HG02588 (cell line): ENCODE measurements at regions not wholly inside any gene's neighbourhood (a gene's known extent, or its start where the extent isn't known, plus 50 kb on each side); places are given as distances from the start of the nearest gene placed in this dataset.

ENCODE experiments used
- ATAC-seq: cut with Tn5 transposase; IDR thresholded peaks from one replicate; pipeline ENCODE4 v1.9.1; 2021; ENCODE audit warnings: mild to moderate bottlenecking, moderate library complexity; ENCODE audit not compliant: unreplicated experiment

DNA sequence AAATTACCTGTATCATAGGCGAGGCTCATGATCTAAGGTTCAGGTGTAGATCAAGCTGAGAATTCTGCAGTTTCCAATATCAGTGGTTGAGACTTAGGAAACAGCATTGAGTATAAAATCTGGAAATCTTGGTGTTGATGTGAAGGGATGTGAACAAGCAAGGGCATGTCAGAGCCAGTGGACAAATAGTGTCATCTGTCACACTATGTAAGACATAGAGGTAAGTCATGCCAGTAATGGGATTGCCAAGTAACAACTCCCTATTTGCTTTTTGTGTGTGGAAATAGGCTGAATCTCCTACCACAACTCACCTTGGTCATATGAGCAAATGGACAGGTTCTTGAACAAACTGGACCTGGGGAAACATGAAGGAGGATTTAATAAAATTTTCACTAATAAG is 334.5 kb upstream of the EMCN start:
- ATAC-seq: no peak

DNA sequence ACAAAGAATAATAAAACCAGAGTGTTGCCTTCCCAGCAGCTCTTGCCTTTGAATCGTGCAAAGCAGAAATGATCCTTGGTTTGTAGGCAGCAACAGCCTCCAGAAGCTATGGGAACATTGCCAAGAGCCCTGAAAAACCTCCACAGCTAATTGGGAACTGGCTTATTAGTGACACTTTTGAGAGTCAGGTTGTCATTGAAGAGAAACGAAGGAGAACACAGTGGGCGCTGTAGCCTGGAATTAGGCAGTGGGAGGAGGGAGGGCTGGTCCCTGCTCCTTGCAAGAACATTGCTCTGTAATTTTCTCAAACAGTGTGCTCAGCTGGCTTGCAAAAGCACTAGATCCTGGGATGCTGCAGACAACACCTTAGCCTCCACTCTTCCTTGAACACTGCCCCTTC is 331.5 kb upstream of the EMCN start:
- ATAC-seq: no peak

DNA sequence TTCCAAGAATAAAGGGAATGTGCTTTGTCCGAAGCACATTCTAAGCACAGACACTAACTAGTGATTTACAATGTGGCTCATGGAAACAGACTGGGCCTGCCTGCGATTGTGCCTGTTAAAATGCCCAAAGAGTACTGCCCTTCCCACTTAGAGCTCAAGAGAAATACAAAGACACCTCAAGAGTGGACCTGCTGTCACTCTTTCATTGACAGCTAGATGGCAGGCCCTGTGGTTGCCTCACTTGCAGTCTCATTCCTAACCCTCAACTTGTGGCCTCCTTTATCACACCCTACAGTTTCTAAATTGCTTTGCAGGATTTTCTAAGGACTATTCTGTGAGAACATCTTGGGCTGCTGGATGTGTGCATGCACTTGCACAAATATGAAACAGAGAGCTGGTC is 331.0 kb upstream of the EMCN start:
- ATAC-seq: peak; percentile 74

DNA sequence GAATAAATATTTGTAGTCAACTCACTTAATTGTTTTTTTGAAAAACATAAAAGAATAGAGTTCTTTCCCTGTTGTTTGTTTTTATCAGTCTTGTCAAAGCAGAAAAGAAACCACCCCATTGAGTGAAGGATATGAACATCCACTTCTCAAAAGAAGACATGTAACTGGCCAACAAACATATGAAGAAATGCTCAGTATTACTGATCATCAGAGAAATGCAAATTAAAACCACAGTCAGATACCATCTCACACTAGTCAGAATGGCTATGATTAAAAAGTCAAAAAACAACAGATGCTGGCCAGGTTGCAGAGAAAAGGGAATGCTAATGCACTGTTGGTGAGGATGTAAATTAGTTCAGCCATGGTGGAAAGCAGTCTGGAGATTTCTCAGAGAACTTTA is 326.1 kb upstream of the EMCN start:
- ATAC-seq: peak; percentile 58

DNA sequence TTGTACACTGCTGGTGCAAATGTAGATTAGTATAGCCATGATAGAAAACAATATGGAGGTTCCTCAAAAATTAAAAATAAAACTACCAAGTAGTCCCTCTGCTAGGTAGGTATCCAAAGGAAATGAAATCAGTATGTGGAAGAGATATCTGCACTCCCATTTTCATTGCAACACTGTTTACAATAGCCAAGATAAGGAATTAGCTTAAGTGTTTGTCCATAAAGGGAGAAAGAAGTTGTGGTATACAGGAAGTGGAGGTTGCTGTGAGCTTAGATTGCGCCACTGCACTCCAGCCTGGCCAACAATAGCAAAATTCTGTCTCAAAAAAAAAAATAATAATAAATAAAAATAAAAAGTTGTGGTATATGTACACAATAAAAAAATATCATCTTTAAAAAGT is 325.0 kb upstream of the EMCN start:
- no peak for ATAC-seq

DNA sequence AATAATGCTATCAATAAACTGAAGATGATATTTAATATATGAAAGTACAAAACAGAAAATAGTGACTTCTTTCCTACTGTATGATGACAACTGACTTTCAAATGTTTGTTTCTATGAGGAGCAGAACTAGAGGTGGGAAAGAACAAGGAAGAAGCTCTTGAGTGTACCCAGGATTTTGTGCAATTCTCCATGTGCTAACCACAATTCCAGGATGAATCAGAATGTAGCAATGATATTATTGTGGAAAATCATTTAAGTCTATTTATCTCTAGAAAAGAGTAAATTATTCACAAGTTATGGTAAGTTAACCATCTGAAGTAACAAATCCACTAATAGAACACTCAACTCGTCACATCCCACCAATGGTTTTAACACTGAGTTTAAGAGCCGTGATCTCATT is 324.1 kb upstream of the EMCN start:
- no peak for ATAC-seq

DNA sequence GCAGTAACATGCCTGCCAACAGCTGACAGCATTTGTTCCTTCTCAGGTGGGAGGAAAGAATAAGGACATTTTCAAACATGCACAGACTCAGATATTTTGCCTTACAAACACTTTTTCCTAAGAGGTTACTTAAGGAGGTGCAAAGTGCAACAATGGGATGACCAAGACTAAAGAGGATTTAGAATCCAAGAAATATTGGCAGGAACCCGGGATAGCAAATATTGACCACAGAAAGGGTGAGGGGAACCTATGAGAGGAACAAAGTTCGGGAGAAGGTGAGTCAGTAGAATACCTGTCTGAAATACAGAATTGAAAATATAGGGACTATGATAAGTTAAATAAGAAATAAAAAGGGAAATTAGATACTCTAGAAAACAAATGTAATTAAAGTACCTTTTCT is 321.9 kb upstream of the EMCN start:
- ATAC-seq: no peak

DNA sequence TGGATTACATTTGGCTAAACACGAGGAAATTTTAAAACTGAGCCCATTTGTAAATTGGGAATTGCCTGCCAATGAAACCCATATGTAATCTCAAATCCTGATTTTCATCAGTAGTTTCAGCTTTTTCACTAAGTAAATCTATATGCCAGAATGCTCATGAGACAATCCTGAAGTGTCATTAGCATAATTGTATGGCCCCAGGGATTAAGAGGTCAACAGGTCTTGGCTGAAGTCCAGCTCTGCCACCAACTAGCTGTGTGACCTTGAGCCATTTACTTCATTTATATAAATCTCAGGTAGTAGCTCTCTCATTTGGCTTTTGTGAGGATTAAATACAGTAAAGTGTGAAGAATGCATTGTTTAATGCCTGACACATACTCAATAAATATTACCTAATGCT is 320.5 kb upstream of the EMCN start:
- no peak for ATAC-seq

DNA sequence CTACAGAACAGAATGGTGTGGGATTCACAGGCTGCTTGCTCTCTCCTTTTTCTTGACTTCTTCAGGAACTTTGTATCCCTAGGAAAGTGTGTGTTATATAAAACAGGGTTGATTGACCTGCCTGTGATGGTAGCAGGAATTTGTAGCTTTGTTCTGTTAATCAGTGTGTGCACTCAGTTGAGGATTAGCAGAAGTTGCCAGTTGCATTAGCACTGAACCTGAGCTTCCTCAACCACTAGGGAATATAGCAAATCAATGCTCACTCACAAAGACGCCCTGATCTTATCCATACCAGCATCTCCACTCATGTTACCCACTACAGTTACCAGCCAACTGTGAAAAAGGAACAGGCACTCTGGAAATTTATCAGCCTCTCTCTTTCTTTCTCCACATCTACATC is 319.1 kb upstream of the EMCN start:
- no peak for ATAC-seq

DNA sequence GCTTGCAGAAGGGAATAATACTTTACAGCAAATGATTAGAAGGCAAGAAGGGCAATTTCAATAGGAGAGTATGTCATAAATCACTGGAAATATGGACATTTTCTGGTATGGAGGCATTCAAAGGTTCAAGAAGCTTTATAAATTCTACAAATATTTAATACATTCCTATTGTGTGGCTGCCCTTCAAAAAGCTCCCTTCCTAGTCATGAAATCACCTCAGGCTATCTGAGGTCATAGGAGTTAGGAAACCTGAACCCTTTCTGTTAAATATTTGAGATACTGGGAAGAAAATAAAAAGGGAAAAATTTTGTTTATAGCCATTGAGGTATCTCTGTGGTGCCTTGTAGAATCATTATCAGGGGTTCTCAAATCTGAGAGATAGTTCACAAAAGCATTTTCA is 316.8 kb upstream of the EMCN start:
- no peak for ATAC-seq

DNA sequence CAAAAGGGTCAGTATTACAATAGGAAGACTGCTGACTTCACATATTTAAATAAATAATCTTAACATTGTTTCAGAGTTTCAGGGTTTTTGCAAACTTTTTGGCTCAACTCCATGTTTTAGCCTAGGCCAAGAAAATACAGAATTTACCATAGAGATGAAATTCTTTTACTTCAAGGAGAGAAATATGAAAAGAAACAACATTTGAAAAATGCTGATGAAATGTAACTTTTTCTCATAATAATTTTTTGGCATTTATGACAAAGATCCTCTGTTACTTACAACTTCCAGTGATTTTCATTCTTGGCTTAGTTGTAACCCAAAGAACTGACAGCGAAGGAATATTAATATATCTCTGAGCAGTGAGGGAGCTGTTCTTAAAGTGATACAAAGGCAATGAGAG is 316.1 kb upstream of the EMCN start:
- no peak for ATAC-seq

DNA sequence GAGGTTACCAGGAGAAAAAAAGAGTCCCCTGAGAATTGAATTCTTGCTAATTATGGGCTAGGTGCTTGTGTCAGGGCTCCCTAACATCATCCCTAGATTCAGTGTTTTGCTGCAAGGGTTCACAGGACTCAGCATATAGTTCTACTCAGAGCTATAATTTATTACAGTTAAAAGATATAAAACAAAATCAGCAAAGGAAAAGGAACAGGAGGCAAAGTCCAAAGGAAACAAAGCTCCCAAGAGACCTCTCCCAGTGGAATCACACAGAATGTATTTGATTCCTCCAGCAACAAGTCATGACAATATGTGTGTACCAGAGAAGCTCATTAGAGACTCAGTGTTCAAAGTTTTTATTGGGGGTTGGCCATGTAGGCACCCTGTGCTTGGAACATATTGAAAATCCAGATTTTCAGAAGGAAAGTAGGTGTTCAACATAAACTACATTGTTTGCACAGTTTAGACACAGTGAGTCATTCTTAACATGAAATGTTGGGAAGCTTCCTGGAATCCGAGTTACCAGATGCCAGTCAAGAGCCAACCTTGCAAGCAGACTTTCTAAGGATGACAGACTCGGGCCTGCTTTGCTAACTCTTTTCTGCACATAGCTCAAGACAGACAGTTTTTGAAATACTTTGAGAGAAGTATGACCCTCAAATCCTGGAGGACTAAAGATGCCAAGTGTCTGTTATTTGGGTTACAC is 311.3 kb upstream of the EMCN start:
- ATAC-seq: no peak

DNA sequence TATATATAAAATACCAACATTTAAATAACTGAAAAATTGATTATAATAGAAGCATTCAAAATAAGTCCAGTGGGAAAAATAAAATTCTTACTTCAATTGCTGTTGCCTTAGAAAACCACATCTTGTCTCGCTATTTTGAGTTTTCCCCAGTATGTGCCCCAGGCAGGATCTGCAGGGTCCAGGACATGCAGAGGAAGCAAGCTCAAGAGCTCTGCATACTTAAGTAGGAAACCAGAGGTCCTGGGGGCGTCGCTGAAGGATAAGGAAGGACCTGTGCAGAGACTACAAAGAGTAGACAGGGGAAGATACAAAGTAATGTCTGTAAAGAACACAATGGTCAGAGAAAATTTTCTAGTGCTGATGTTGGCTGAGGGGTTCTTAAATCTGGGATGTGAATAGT is 310.5 kb upstream of the EMCN start:
- ATAC-seq: no peak

DNA sequence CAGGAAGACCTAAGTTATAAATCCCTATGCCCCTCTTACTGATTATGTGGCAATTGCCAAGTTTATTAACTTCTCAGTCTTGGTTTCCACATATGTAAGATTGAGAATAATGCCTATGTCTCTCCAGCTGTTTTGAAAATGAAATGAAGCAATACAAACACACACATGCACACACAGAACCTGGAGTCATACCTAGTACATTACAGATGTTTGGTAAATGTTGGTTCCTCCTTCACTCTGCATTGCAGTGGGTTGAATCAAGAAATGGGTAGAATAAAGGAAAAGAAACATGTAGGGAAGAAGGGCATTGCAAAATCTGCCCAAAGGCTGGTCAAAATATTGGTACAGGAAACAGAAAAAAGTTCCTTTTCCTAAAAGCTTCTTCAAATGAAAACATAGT is 309.9 kb upstream of the EMCN start:
- no peak for ATAC-seq

DNA sequence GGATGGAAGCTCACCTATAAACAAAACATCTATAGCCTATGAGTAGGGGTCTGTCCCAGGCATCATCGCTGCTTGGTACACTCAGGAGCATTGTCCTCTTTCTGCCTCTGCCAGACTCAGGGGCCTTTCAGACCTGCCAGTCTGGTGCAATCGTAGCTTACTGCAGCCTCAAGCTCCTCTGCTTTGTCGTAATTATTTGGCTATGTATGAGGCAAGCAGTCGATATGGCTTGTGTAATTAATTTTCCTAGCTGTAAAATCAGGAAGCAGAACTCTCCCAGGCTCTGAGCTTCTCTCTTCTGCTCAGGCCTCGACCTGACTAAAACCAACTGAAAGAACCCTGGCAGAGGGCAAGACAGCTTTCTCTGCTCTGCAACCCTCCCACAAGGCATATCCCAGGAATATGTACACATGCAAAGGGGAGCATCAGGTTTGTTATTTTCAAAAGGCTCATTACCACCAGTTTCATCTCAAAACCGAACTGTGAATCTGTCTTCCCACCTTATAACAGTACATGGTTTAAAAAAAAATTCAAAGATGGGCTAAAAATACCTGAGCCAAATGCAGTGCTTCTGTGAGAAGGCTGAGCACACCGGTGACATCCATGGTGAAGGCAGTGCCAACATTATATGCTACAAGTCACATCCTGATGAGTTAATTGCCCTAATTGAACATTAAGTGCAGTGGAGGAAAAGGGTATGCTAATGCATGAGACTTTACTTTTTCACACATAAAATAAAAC is 309.2 kb upstream of the EMCN start:
- no peak for ATAC-seq

DNA sequence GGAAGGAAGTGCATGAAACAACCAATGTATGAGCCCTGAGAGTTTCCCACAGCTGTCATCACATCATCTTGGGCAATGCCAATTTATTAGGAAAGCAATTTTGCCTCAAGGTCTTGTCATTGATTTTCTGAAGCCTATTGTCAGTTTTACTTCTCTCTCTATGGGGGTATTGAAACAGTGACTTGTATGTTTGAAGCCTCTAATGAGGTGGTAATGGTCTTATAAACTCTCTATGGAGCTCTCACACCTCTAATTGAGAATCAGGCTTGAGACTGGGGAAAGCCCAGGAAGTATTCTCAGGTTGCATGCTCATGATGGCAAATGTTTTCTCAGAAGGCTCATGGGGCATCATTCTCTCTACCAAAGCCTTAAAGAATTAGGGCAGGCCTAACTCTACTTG is 308.2 kb upstream of the EMCN start:
- ATAC-seq: no peak

DNA sequence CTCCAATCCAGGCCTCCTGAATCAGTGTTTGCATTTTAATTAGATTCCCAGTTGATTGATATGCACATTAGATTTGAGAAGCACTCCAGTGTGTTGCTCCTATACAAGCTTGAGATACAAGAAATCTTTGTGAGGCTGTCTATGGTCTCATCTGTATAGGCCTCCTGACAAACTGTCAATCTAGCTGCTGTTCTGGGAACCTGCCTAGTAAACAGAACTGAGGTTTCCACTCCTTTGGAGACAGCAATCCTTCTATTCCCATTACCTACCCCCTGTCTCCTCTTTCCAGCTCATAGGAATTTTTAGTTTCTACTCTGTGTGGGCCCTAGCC is 306.1 kb upstream of the EMCN start:
- peak; percentile 5 for ATAC-seq

DNA sequence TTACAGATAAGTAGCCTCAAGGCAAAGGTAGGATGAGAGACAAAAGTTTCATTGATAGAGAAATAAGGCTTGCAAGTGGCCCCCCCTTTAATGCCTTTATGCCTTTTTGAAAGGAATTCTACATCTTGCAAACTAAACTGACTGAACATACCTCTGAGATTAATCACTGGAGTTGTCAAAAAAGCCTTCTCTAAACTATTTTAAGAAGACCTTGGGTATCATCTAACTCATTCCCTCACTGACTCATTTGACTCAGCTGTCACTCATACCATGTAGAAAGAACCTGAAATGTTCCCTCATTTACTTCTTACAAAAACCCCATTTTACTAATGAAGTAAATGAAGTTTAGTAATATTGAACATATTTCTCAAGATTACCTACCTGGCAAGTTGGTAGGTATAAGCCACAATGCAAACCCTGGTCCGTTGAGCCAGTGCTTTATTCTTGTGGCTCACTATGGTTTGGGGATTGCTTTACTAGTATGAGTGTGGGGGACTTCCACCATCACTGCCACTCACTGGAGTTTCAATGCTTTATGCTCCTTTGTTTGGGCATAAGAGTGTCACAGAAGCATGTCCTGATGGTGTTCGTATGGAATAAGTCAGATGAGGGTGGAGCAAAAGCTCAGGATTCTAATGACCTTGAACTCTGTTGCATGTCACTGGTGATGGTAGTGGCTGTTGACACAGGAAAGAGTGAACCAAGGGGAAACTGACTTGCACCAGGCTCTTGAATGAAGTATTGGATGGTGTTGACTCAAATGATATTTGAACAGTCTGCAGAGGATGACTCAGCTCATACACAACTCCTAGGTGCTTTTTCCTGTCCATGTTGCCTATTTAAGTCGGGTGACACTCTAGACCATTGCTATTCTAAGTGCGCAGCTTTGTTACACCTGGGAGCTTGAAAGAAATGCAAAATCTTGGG is 305.5 kb upstream of the EMCN start:
- peak; percentile 82 for ATAC-seq

DNA sequence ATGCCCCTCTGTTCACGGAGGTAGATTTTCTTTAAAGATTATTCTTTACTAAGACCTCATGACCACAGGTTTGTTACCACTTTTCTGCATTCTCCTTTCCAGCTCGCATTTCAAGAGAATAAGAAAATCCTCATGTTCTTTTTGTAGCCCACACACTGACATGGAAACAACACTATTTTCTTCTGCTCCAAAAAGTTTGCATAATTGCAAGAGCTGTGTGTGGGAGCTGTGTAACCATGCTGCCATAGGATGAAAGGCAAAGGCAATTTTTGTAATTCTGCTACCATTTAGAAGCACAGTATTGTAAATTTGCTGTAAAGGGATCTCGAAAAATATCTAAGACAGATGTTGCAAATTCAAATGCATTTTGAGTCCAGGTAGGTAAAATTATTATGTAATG is 302.4 kb upstream of the EMCN start:
- no peak for ATAC-seq

DNA sequence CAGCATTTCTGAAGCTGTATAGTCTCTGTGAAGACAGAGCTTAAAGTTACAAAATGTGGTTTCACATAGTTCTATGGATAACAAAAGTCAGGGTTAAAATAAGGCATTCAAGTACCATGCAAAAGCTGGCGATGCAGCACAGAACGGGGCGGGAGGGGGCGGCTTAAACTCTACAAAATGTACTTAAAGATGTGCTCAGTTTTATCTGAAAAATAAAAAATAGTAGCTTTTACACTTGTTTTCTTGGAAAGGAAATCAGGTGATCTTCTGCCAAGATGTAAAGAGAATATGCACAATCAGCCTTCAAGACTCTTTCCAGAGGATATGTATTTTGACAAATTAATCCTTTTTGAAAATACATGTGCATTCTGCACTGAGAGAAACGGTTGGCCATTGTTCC is 301.7 kb upstream of the EMCN start:
- ATAC-seq: no peak

DNA sequence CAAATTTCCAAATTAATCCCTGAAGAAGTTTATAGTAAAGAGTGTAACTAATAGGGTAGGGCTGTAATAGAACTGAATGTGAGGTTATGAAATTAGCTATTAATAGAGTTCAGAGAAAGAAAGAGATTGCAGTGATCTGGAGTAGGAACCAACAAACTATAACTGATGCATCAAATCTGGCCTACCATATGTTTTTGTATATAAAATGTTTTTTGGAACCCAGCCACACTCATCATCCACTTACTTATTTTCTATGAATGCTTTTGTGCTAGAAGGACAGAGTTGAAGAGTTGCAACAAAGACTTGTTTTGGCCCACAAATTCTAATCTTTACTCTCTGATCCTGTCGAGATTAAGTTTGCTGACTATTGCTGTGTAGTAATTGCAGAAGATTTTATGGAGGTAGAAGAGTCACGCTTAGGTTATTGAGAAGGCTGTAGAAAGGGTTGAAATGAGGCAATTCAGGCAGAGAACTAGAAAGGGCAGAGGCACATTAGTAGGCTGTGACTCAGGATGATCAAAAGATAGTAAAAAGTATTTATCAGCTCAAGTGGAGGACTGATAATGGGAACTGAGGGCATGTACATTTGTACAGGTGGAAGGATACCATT is 298.7 kb upstream of the EMCN start:
- no peak for ATAC-seq

DNA sequence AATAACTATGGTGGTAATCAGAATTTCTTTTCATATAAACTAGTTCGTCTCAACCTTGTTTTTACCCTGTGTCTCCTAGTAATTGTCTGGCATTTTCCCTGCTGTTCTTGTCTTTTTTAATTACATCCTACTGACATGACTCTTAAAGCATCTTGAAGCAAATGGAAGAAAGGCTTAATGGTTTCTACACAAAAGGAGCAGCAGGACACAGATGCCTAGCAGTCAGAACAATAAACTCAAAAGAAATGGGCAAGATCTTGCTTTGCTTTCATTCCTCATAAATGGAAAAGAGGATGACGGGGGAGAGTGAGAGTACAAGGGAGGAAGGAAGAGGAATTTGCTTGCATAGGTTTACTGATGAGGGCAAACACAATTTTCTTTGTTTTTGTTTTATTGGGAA is 293.2 kb upstream of the EMCN start:
- ATAC-seq: no peak
